ENCODE measurements at regions not wholly inside any gene's neighbourhood (a gene's known extent, or its start where the extent isn't known, plus 50 kb on each side); places are given as distances from the start of the nearest gene placed in this dataset.

GRCh38 chr1:25042331-25043227 lies 112.5 kb upstream of the RUNX3 start:
- H3K4me1 ChIP-seq (ENCODE audit: control insufficient read depth in 2 of 2, insufficient read depth in 2 of 2, low read length in 2 of 2), result peaks cover 5 to 46% of the 10 kb centered on the region in 2 donors
- H3K9me3 ChIP-seq (ENCODE audit: control insufficient read depth in 2 of 2, insufficient read depth in 1 of 2, low read length in 1 of 2), result peaks cover 1 to 9% of the 10 kb centered on the region in 2 donors
- H3K27me3 ChIP-seq (ENCODE audit: control insufficient read depth in 2 of 2, insufficient read depth in 1 of 2, low read length in 1 of 2), result no peaks in the 10 kb centered on the region
- H3K36me3 ChIP-seq (ENCODE audit: control insufficient read depth in 2 of 2, insufficient read depth in 2 of 2, low read length in 1 of 2), result no peaks in the 10 kb centered on the region
- H3K4me3 ChIP-seq (ENCODE audit: low read length in 2 of 2), result no peak overlapping the region
- WGBS, result 80% methylated on average over 13 of the region's 13 CpGs
- H3K27ac ChIP-seq (ENCODE audit: low read depth in 1 of 2, low read length in 1 of 2), result no peak overlapping the region
- no peak for DNase-seq (ENCODE audit: low read depth in 6 of 9, low spot score in 9 of 9)

- peaks cover 1 to 9% of the 10 kb centered on the region in 2 donors for H3K9me3 ChIP-seq (ENCODE audit: control insufficient read depth in 2 of 2, insufficient read depth in 1 of 2, low read length in 1 of 2)
- 38% methylated on average over 4 of the region's 4 CpGs for WGBS
- H3K36me3 ChIP-seq (ENCODE audit: control insufficient read depth in 2 of 2, insufficient read depth in 2 of 2, low read length in 1 of 2), result no peaks in the 10 kb centered on the region
- no peaks in the 10 kb centered on the region for H3K27me3 ChIP-seq (ENCODE audit: control insufficient read depth in 2 of 2, insufficient read depth in 1 of 2, low read length in 1 of 2)
- H3K4me3 ChIP-seq (ENCODE audit: low read length in 2 of 2), result no peak overlapping the region
- no peak overlapping the region for H3K27ac ChIP-seq (ENCODE audit: low read depth in 1 of 2, low read length in 1 of 2)
- DNase-seq (ENCODE audit: low read depth in 6 of 9, low spot score in 9 of 9), result peak in 1 of 9 donors; percentile 50
- peaks cover 5 to 51% of the 10 kb centered on the region in 2 donors for H3K4me1 ChIP-seq (ENCODE audit: control insufficient read depth in 2 of 2, insufficient read depth in 2 of 2, low read length in 2 of 2)
Measured at GRCh38 chr1:25041916-25042315, 111.8 kb upstream of the RUNX3 start.

- 68% methylated on average over 11 of the region's 11 CpGs for WGBS
- no peaks in the 10 kb centered on the region for H3K27me3 ChIP-seq (ENCODE audit: control insufficient read depth in 2 of 2, insufficient read depth in 1 of 2, low read length in 1 of 2)
- no peak for DNase-seq (ENCODE audit: low read depth in 6 of 9, low spot score in 9 of 9)
Measured at GRCh38 chr1:25040122-25040685, 110.1 kb upstream of the RUNX3 start.

GRCh38 chr1:25039229-25039628 lies 109.2 kb upstream of the RUNX3 start:
- Histone ChIP-seq H3K4me3 (ENCODE audit: low read length in 2 of 2) (no peak overlapping the region), H3K36me3 (ENCODE audit: control insufficient read depth in 2 of 2, insufficient read depth in 2 of 2, low read length in 1 of 2) (no peaks in the 10 kb centered on the region), H3K4me1 (ENCODE audit: control insufficient read depth in 2 of 2, insufficient read depth in 2 of 2, low read length in 2 of 2) (peaks cover 3 to 54% of the 10 kb centered on the region in 2 donors), H3K27ac (ENCODE audit: low read depth in 1 of 2, low read length in 1 of 2) (no peak overlapping the region), H3K9me3 (ENCODE audit: control insufficient read depth in 2 of 2, insufficient read depth in 1 of 2, low read length in 1 of 2) (peaks cover 1 to 9% of the 10 kb centered on the region in 2 donors), H3K27me3 (ENCODE audit: control insufficient read depth in 2 of 2, insufficient read depth in 1 of 2, low read length in 1 of 2) (no peaks in the 10 kb centered on the region)
- no peak for DNase-seq (ENCODE audit: low read depth in 6 of 9, low spot score in 9 of 9)
- 86% methylated on average over 8 of the region's 8 CpGs for WGBS

More at GRCh38 chr1:25040122-25040685, 110.1 kb upstream of the RUNX3 start:
- Histone ChIP-seq H3K4me3 (ENCODE audit: low read length in 2 of 2) (no peak overlapping the region), H3K36me3 (ENCODE audit: control insufficient read depth in 2 of 2, insufficient read depth in 2 of 2, low read length in 1 of 2) (no peaks in the 10 kb centered on the region), H3K9me3 (ENCODE audit: control insufficient read depth in 2 of 2, insufficient read depth in 1 of 2, low read length in 1 of 2) (peaks cover 1 to 9% of the 10 kb centered on the region in 2 donors), H3K4me1 (ENCODE audit: control insufficient read depth in 2 of 2, insufficient read depth in 2 of 2, low read length in 2 of 2) (peaks cover 3 to 44% of the 10 kb centered on the region in 2 donors), H3K27ac (ENCODE audit: low read depth in 1 of 2, low read length in 1 of 2) (no peak overlapping the region)

- DNase-seq (ENCODE audit: low read depth in 6 of 9, low spot score in 9 of 9), result no peak
- no peaks in the 10 kb centered on the region for H3K36me3 ChIP-seq (ENCODE audit: control insufficient read depth in 2 of 2, insufficient read depth in 2 of 2, low read length in 1 of 2)
- no peak overlapping the region for H3K27ac ChIP-seq (ENCODE audit: low read depth in 1 of 2, low read length in 1 of 2)
- H3K4me1 ChIP-seq (ENCODE audit: control insufficient read depth in 2 of 2, insufficient read depth in 2 of 2, low read length in 2 of 2), result peaks cover 8 to 59% of the 10 kb centered on the region in 2 donors
- peaks cover 1 to 8% of the 10 kb centered on the region in 2 donors for H3K9me3 ChIP-seq (ENCODE audit: control insufficient read depth in 2 of 2, insufficient read depth in 1 of 2, low read length in 1 of 2)
- H3K27me3 ChIP-seq (ENCODE audit: control insufficient read depth in 2 of 2, insufficient read depth in 1 of 2, low read length in 1 of 2), result no peaks in the 10 kb centered on the region
- H3K4me3 ChIP-seq (ENCODE audit: low read length in 2 of 2), result no peak overlapping the region
- 57% methylated on average over 4 of the region's 4 CpGs for WGBS
Measured at GRCh38 chr1:25038699-25039098, 108.6 kb upstream of the RUNX3 start.

GRCh38 chr1:25037174-25038074 lies 107.3 kb upstream of the RUNX3 start:
- peak in 2 of 9 donors; percentile 63 to 65 for DNase-seq (ENCODE audit: low read depth in 6 of 9, low spot score in 9 of 9)
- 72% methylated on average over 11 of the region's 11 CpGs for WGBS
- no peaks in the 10 kb centered on the region for H3K27me3 ChIP-seq (ENCODE audit: control insufficient read depth in 2 of 2, insufficient read depth in 1 of 2, low read length in 1 of 2)
- H3K27ac ChIP-seq (ENCODE audit: low read depth in 1 of 2, low read length in 1 of 2), result no peak overlapping the region
- no peaks in the 10 kb centered on the region for H3K9me3 ChIP-seq (ENCODE audit: control insufficient read depth in 2 of 2, insufficient read depth in 1 of 2, low read length in 1 of 2)
- no peaks in the 10 kb centered on the region for H3K36me3 ChIP-seq (ENCODE audit: control insufficient read depth in 2 of 2, insufficient read depth in 2 of 2, low read length in 1 of 2)
- H3K4me3 ChIP-seq (ENCODE audit: low read length in 2 of 2), result no peak overlapping the region
- H3K4me1 ChIP-seq (ENCODE audit: control insufficient read depth in 2 of 2, insufficient read depth in 2 of 2, low read length in 2 of 2), result peaks cover 11 to 66% of the 10 kb centered on the region in 2 donors

- H3K27ac ChIP-seq (ENCODE audit: low read depth in 1 of 2, low read length in 1 of 2), result no peak overlapping the region
- no peaks in the 10 kb centered on the region for H3K27me3 ChIP-seq (ENCODE audit: control insufficient read depth in 2 of 2, insufficient read depth in 1 of 2, low read length in 1 of 2)
- H3K9me3 ChIP-seq (ENCODE audit: control insufficient read depth in 2 of 2, insufficient read depth in 1 of 2, low read length in 1 of 2), result no peaks in the 10 kb centered on the region
- no peak for DNase-seq (ENCODE audit: low read depth in 6 of 9, low spot score in 9 of 9)
- H3K4me3 ChIP-seq (ENCODE audit: low read length in 2 of 2), result no peak overlapping the region
- H3K4me1 ChIP-seq (ENCODE audit: control insufficient read depth in 2 of 2, insufficient read depth in 2 of 2, low read length in 2 of 2), result peaks cover 15 to 67% of the 10 kb centered on the region in 2 donors
- WGBS, result 98% methylated on average over 3 of the region's 3 CpGs
- H3K36me3 ChIP-seq (ENCODE audit: control insufficient read depth in 2 of 2, insufficient read depth in 2 of 2, low read length in 1 of 2), result no peaks in the 10 kb centered on the region
Measured at GRCh38 chr1:25036117-25036546, 106.1 kb upstream of the RUNX3 start.

GRCh38 chr1:25035523-25036116 lies 105.5 kb upstream of the RUNX3 start:
- H3K36me3 ChIP-seq (ENCODE audit: control insufficient read depth in 2 of 2, insufficient read depth in 2 of 2, low read length in 1 of 2), result no peaks in the 10 kb centered on the region
- no peak overlapping the region for H3K4me3 ChIP-seq (ENCODE audit: low read length in 2 of 2)
- no peak for DNase-seq (ENCODE audit: low read depth in 6 of 9, low spot score in 9 of 9)
- WGBS, result 94% methylated on average over 1 of the region's 1 CpG
- peaks cover 15 to 66% of the 10 kb centered on the region in 2 donors for H3K4me1 ChIP-seq (ENCODE audit: control insufficient read depth in 2 of 2, insufficient read depth in 2 of 2, low read length in 2 of 2)
- no peak overlapping the region for H3K27ac ChIP-seq (ENCODE audit: low read depth in 1 of 2, low read length in 1 of 2)
- no peaks in the 10 kb centered on the region for H3K9me3 ChIP-seq (ENCODE audit: control insufficient read depth in 2 of 2, insufficient read depth in 1 of 2, low read length in 1 of 2)
- H3K27me3 ChIP-seq (ENCODE audit: control insufficient read depth in 2 of 2, insufficient read depth in 1 of 2, low read length in 1 of 2), result no peaks in the 10 kb centered on the region
